Effector memory CD8-positive, alpha-beta T cell (primary cell): ENCODE measurements at regions not wholly inside any gene's neighbourhood (a gene's known extent, or its start where the extent isn't known, plus 50 kb on each side); places are given as distances from the start of the nearest gene placed in this dataset.

Experiments
- ATAC-seq: fragments of 150-1000 bp; cut with Tn5 transposase; replicated peaks from 2 replicates; pipeline ENCODE4 v1.10.0; 2021; ENCODE audit warnings: mild to moderate bottlenecking, moderate library complexity
- DNase-seq, 3 experiments: peaks; one replicate each; pipeline ENCODE4 v3.0.0; 2021
- H3K27ac Mint-ChIP-seq, 2 donors: one replicate each; pipeline ENCODE4 v1.8.0; 2022; ENCODE audit warnings: mild to moderate bottlenecking in 2 of 2, mixed read lengths in 2 of 2, moderate library complexity in 2 of 2
- H3K27me3 Mint-ChIP-seq, 2 donors: one replicate each; pipeline ENCODE4 v1.8.0; 2022; ENCODE audit warnings: mixed read lengths in 2 of 2
- H3K36me3 Mint-ChIP-seq: one replicate; pipeline ENCODE4 v1.8.0; 2022; ENCODE audit warnings: mild to moderate bottlenecking, moderate library complexity, mixed read lengths; ENCODE audit not compliant: insufficient read depth
- H3K4me1 Mint-ChIP-seq, 2 donors: one replicate each; pipeline ENCODE4 v1.8.0; 2022; ENCODE audit warnings: low read depth in 2 of 2, mixed read lengths in 2 of 2
- H3K4me3 Mint-ChIP-seq, 2 donors: one replicate each; pipeline ENCODE4 v1.8.0; 2022; ENCODE audit warnings: mild to moderate bottlenecking in 2 of 2, mixed read lengths in 2 of 2, moderate library complexity in 2 of 2
- H3K9me3 Mint-ChIP-seq, 2 donors: one replicate each; pipeline ENCODE4 v1.8.0; 2022; ENCODE audit warnings: mixed read lengths in 2 of 2

DNA sequence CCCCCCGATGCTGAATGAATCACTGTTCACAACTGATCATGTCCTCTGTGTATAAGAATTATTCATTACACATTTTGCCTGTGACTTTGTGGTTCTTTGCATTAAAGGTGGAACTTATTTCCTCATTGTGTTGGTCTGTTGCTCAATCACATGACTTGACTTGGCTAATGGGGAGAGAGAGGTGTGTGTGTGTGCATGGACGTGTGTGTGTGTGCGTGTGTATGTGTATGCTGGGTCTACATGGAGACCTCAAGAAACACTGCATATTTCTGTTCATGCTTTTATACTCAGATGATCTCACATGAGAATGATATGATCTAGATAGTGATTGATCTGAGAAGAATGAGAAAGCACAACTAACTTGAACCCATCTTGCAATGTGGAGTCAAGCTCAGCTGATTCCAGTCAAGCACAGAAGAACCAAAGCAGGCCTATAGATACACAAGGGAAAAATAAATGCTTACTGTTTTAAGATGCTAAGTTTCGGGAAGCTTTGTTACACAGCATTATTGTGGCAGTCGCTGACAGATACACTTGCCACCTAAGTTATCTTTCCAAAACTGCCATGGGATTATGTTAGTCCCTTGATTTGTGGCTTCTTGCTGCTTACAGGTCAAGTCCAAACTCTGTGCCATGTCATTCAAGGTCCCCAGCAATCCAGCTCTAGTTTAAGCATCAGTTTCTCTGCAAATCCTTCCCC lies 167.9 kb upstream of the ZFHX3 start:
- Mint-ChIP-seq H3K27ac (no peak overlapping the region), H3K4me1 (no peaks in the 10 kb centered on the region), H3K36me3 (no peaks in the 10 kb centered on the region), H3K9me3 (peaks cover 0 to 2% of the 10 kb centered on the region in 2 donors), H3K27me3 (no peaks in the 10 kb centered on the region), H3K4me3 (no peak overlapping the region)
- no peak for DNase-seq
- no peak for ATAC-seq

GRCh38 chr16:73214825-73215677 lies 167.1 kb upstream of the ZFHX3 start:
- no peak overlapping the region for H3K4me3 Mint-ChIP-seq
- peaks cover 0 to 2% of the 10 kb centered on the region in 2 donors for H3K9me3 Mint-ChIP-seq
- DNase-seq (no peak), ATAC-seq (no peak)
- H3K36me3 Mint-ChIP-seq: no peaks in the 10 kb centered on the region
- H3K27ac Mint-ChIP-seq: no peak overlapping the region
- H3K27me3 Mint-ChIP-seq: no peaks in the 10 kb centered on the region
- no peaks in the 10 kb centered on the region for H3K4me1 Mint-ChIP-seq

- no peak overlapping the region for H3K27ac Mint-ChIP-seq
- no peaks in the 10 kb centered on the region for H3K4me1 Mint-ChIP-seq
- no peaks in the 10 kb centered on the region for H3K36me3 Mint-ChIP-seq
- ATAC-seq: no peak
- no peak overlapping the region for H3K4me3 Mint-ChIP-seq
- H3K9me3 Mint-ChIP-seq: peaks cover 0 to 2% of the 10 kb centered on the region in 2 donors
- H3K27me3 Mint-ChIP-seq: no peaks in the 10 kb centered on the region
- DNase-seq: no peak
These were observed 166.0 kb upstream of the ZFHX3 start for GRCh38 chr16:73213732-73214455.

- no peak overlapping the region for H3K4me3 Mint-ChIP-seq
- H3K27ac Mint-ChIP-seq: no peak overlapping the region
- no peak for DNase-seq
- H3K27me3 Mint-ChIP-seq: no peaks in the 10 kb centered on the region
- H3K4me1 Mint-ChIP-seq: no peaks in the 10 kb centered on the region
- H3K9me3 Mint-ChIP-seq: peaks cover 0 to 4% of the 10 kb centered on the region in 2 donors
- ATAC-seq: no peak
- no peaks in the 10 kb centered on the region for H3K36me3 Mint-ChIP-seq
These were observed 164.5 kb upstream of the ZFHX3 start for GRCh38 chr16:73212431-73212830.

- no peaks in the 10 kb centered on the region for H3K27me3 Mint-ChIP-seq
- DNase-seq: no peak
- H3K36me3 Mint-ChIP-seq: no peaks in the 10 kb centered on the region
- H3K4me3 Mint-ChIP-seq: no peak overlapping the region
- H3K9me3 Mint-ChIP-seq: peaks cover 0 to 4% of the 10 kb centered on the region in 2 donors
- no peak overlapping the region for H3K27ac Mint-ChIP-seq
- H3K4me1 Mint-ChIP-seq: no peaks in the 10 kb centered on the region
- ATAC-seq: no peak
These were observed 162.8 kb upstream of the ZFHX3 start for GRCh38 chr16:73210686-73211085.

DNA sequence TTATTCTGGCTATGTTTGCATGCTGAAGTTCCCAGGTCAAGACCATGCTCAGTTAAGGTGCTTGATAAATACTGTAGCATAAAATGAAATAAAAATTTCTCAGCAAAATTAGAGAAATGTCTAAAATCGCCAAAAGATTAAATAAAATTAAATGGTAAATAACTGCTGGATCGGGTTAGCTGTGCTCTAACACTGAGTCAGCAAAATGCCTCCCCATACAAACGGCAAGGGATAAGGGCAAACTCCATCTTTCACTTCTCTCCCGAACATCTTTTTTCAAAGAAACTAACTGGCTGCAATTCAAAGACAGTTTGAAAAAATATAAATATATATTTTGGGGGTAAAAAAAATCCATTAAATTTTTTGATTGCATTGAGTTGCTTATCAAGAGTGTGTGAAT lies 162.2 kb upstream of the ZFHX3 start:
- peaks cover 0 to 4% of the 10 kb centered on the region in 2 donors for H3K9me3 Mint-ChIP-seq
- H3K27me3 Mint-ChIP-seq: no peaks in the 10 kb centered on the region
- H3K4me1 Mint-ChIP-seq: no peaks in the 10 kb centered on the region
- ATAC-seq: no peak
- H3K27ac Mint-ChIP-seq: no peak overlapping the region
- H3K36me3 Mint-ChIP-seq: no peaks in the 10 kb centered on the region
- no peak for DNase-seq
- H3K4me3 Mint-ChIP-seq: no peak overlapping the region

DNA sequence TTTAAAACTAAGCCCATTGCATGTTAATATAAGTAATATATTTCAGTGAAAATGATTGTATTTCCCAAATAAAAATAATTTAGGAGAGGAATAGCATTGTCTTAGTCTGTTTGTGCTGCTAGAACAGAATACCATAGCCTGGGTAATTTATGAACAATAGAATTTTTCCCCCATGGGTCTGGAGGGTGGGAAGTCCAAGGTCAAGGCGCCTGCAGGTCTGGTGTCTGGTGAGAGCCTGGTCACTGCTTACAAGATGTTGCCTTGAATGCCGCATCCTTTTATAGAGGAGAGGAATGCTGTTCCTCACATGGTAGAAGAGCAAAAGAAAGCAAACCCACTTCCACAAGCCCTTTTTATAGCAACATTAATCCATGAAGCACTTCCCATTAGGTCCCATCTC lies 161.3 kb upstream of the ZFHX3 start:
- Mint-ChIP-seq H3K4me1 (no peaks in the 10 kb centered on the region), H3K27ac (no peak overlapping the region), H3K27me3 (no peaks in the 10 kb centered on the region), H3K4me3 (no peak overlapping the region), H3K9me3 (peaks cover 0 to 2% of the 10 kb centered on the region in 2 donors), H3K36me3 (no peaks in the 10 kb centered on the region)
- DNase-seq: no peak
- ATAC-seq: no peak

GRCh38 chr16:73206151-73206707 lies 158.3 kb upstream of the ZFHX3 start:
- Mint-ChIP-seq H3K36me3 (peaks cover 4% of the 10 kb centered on the region), H3K4me1 (no peaks in the 10 kb centered on the region), H3K4me3 (no peak overlapping the region), H3K27me3 (no peaks in the 10 kb centered on the region), H3K9me3 (peaks cover 5% of the 10 kb centered on the region in 2 donors), H3K27ac (no peak overlapping the region)
- no peak for DNase-seq
- no peak for ATAC-seq

DNA sequence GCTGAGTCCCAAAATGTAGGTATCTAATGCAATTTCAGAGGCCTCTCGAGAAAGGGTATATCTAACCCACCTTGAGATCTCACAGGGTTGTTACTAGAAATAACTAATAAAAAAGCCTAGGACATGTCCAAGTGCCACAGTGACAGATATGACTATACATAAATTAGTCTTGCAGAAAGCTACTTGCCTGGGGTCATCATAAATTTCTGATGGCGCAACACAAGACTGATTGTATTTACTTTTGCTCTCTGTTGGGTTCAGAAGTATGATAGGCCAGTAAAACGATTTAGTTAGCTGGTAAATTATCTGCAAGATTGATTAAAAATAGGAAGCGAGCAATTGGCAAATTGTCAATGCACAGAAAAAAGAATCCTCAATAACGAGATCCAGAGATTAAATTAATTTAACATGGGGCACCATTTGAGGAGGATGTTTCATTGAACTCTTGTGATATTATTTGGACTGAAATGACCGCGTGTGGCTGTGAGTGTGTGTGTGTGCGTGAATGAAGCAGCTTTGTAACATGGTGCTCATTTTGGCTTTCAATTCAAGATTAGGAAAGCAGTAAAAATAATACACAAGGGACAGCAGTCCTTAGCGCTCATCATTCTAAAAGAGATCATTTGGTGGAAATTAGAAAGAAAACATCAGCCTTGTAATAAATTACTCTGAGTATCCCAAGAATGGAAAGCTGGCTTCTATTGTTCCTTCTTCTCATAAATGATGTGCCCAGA lies 157.4 kb upstream of the ZFHX3 start:
- Mint-ChIP-seq H3K27ac (no peak overlapping the region), H3K9me3 (peaks cover 5% of the 10 kb centered on the region in 2 donors), H3K36me3 (peaks cover 4% of the 10 kb centered on the region), H3K4me1 (no peaks in the 10 kb centered on the region), H3K27me3 (no peaks in the 10 kb centered on the region), H3K4me3 (no peak overlapping the region)
- DNase-seq (no peak), ATAC-seq (no peak)

- DNase-seq: no peak
- no peaks in the 10 kb centered on the region for H3K27me3 Mint-ChIP-seq
- no peak overlapping the region for H3K4me3 Mint-ChIP-seq
- no peak overlapping the region for H3K27ac Mint-ChIP-seq
- ATAC-seq: no peak
- H3K4me1 Mint-ChIP-seq: no peaks in the 10 kb centered on the region
- peaks cover 5% of the 10 kb centered on the region in 2 donors for H3K9me3 Mint-ChIP-seq
- peaks cover 4% of the 10 kb centered on the region for H3K36me3 Mint-ChIP-seq
These were observed 156.6 kb upstream of the ZFHX3 start for GRCh38 chr16:73204359-73205152.

DNA sequence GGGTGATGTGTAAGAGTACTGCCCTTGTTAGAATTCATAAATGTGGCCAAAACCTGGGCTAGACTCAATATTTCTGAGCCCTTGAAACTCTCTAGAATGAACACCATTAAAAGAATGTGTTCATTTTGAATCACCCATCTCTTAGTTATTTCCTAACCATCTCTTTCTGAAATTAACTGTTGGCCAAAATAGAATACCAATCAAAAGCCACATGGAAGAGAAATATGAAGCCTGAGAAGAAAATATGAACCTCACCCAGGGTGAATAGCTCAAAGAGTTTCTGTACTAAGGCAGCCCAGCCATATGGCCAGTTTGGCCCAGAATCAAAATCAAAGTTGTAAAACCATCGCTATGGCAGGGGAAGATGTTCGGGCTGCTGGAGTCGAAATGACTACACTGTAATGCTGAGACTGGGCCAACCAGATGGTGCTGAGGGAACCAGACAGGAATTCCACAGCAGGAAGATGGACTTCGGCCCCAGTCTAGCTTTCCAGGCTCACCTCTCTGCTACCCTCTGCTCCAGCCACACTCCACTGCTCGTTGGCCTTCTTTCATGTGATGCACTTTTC lies 154.3 kb upstream of the ZFHX3 start:
- DNase-seq (no peak), ATAC-seq (no peak)
- H3K27ac Mint-ChIP-seq: no peak overlapping the region
- H3K4me3 Mint-ChIP-seq: no peak overlapping the region
- H3K9me3 Mint-ChIP-seq: peaks cover 4 to 5% of the 10 kb centered on the region in 2 donors
- no peaks in the 10 kb centered on the region for H3K4me1 Mint-ChIP-seq
- no peaks in the 10 kb centered on the region for H3K27me3 Mint-ChIP-seq
- H3K36me3 Mint-ChIP-seq: peaks cover 4% of the 10 kb centered on the region

DNA sequence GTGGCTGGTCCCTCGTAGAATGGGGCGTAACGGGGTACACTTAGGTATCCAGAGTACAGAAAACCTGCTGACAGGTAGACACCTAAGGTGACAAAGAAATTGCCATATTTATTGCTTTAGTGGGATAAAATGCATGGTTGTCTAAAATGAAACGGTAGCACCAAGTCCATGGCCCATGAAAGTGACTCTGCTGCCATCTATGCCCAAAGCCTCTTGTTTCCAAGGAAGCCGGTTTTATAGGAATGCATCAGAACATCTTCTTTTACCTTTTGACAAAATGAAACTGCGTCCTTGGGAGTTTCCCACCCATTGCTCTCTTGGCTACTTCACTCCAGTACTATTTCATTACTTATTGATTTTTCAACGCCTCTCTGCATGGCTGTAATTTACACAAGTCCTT lies 151.3 kb upstream of the ZFHX3 start:
- no peak for DNase-seq
- no peak overlapping the region for H3K27ac Mint-ChIP-seq

More for the DNA sequence above, 151.3 kb upstream of the ZFHX3 start:
- no peak for ATAC-seq
- Mint-ChIP-seq H3K4me1 (no peaks in the 10 kb centered on the region), H3K9me3 (peaks cover 4 to 5% of the 10 kb centered on the region in 2 donors), H3K4me3 (no peak overlapping the region), H3K27me3 (no peaks in the 10 kb centered on the region), H3K36me3 (peaks cover 4% of the 10 kb centered on the region)
